HG03342 (cell line): ENCODE measurements at regions not wholly inside any gene's neighbourhood (a gene's known extent, or its start where the extent isn't known, plus 50 kb on each side); places are given as distances from the start of the nearest gene placed in this dataset.
"Not testable (repeated sequence)": the region's sequence is repeated elsewhere in the genome, so short reads cannot be mapped to it uniquely, and the experiment has no call there.

ENCODE experiments used
- ATAC-seq: cut with Tn5 transposase; IDR thresholded peaks from one replicate; pipeline ENCODE4 v1.9.1; 2021; ENCODE audit warnings: mild to moderate bottlenecking, moderate library complexity; ENCODE audit not compliant: unreplicated experiment

DNA sequence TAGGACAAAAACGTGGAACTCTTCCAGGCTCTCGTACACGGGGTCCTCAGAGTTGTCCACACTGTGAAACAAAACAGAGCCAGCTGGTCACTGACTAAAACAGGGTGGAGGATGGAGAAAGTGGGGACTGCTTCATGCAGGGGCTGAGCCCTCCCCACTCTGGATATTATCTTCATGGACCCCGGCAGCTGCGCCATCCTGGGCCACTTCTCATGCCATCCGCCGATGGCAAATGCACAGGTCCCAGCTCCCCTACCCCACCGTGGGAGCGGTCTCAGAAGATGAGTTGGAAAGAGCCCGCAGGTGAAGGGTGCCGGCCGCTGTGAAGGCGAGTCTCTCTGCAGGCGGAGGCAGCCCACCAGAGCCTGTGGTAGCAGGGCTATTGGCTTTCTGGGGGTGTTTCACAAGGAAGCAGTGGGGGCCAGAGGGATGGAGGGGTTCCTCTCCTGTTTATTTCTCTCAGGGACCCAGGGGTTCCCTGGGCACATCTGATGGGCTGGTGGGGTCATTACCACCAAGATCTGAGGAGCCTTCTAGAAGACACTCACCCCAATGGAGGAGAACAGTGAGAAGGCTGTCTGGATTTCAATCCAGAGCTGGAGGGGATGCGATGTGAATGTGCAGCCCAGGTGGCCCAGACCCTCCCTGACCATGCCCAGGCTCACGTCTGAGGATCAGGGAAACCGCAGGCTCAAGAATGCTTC lies 177.3 kb downstream of the KLF13 start:
- ATAC-seq: no peak

DNA sequence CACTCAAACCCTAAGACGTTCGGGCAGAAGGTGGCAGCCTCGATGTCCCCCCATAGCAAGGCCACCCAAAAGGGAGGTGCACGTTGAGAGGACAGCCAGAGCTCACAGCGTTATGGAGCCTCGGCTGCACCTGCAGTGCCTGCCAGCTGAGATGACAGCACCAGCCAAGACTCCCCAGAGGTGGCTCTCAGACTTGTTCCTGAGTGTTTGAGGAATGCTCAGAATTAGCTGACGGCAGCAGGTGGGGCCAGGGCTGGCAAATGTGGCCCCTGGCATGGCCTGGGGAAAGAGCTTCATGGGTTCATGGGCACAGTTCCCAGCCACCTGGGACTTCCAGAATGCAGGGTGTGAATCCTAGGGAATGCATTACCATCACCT lies 177.8 kb downstream of the KLF13 start:
- ATAC-seq: no peak

DNA sequence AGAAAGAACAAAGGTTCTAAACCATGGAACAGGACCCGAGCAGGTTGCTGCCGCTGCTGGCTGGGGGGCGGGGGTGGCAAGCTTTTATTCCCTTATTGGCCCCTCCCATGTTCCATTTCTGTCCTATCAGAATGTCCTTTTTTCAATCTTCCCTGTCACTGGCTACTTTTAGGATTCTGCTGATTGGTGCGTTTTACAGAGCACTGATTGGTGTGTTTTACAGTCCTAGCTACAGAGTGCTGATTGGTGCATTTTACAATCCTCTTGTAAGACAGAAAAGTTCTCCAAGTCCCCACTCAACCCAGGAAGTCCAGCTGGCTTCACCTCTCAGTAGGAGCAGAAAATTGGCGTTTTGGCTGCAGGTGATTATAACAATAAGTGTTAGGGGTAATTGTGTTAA lies 180.9 kb downstream of the KLF13 start:
- not testable (repeated sequence) for ATAC-seq

DNA sequence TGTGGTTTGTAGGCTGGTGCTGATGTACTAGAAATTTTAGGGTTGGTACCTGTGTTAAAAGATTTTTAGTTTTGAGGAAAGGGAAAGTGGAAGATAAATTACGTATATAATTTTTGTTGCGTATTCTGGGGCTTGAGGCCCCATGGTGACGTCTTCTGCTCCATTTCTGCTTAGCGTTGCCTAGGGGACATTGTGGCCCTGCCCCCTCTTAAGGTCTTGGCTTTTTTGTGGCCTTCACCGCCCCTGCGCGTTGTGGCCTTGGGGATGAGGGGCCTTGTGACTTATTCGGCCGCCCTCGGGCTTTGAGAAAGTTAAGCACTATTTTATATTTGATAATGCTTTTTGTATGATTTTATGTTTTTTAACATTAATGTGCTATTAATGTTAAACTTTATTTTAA lies 182.0 kb downstream of the KLF13 start:
- ATAC-seq: no peak

DNA sequence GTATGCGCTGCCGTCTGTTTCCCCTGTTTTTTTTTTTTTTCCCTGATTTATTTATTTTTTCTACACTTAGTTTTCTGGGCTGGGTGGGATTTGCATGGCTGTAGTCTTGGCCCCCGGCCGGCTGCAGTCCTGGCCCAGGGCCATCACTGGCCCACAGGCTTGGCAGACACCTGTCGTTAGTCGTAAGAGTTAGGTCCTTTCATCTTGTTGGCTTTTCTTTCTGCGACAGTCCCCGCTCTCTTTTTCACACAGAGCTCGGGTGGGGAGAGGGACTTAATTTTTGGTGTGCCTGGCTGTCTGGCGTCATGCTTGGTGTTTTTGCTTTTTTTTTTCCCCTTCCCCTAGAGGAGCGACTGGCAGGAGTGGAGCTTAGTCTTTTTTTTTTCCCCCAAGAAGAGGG lies 183.4 kb downstream of the KLF13 start:
- no peak for ATAC-seq

DNA sequence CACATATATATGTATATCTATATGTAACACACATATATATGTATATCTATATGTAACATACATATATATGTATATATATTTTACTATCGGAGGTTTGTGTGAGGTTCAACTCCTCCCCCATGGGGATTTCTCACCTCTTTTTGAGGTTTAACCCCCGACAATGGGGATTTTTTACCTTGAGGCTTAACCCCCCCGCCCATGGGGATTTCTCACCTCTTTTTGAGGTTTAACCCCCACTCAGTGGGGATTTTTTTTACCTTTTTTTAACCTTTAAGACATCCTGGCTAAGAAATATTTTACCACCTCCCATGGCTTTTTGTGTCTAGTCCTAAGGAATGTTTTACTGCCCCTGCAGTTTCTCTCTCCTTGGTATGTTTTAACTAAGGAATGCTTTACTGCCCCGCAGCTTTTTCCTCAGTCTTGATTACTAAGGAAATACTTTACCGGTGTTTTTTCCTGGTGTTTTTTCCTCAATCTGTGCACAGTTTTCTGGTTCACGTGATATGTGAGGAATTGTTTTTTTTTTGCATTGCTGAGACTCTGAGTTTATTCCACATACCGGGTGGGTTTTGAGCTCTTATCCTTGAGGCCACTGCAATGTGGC lies 185.2 kb downstream of the KLF13 start:
- no peak for ATAC-seq

DNA sequence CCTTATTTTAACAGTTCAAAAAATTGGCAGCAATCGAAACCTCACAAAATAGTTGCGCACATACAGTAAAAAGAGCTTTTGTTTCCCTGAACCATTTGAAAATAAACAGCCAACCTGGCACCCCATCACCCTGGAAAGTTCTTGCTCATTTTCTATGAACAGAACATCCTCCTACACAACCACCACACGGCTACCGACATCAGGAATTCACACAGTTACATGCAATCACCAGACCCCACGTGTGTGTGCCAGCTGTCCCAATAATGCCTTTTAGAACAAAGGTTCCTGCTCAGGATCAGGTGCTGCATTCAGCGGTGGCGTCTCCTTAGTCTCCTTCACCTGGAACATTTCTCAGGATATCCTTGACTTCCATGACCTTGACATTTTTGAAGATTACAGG lies 186.5 kb downstream of the KLF13 start:
- no peak for ATAC-seq

DNA sequence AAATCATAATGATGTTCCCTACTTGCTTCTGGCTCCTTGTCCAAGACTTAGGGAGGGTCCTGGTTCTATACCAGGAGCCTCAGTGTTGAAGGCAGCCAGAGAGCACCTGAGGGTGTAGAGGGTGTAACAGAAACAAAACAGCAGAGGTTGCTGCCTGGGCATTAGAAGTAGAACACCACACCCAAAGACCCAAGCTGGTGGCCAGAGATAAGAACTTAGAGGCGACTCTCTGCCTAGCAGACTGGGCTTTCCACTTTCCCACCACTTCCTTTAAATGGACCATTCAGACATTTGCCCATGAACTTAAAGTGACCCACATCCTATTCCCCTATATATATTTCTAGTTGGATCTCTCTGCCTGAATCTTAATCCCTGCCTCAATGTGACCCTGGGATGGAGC lies 189.8 kb downstream of the KLF13 start:
- no peak for ATAC-seq

DNA sequence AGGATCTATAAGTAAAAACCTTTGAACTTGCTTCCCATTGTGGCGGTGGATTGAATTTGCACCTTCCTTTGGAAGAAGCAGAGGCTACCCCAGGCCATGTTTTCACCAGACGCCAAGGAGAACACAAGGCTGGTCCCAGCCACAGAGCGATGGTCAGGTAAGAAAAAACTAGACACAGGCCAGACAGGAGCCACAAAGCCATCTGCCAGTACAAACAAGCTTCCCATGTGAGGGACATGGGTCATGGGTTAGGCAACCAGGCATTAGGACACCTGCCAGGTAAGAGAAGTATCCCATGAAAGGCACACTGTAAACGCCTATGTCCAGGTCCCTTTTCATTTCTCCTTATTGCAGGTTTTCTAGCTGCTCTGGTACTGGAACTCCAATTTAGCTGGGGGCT lies 190.2 kb downstream of the KLF13 start:
- no peak for ATAC-seq

DNA sequence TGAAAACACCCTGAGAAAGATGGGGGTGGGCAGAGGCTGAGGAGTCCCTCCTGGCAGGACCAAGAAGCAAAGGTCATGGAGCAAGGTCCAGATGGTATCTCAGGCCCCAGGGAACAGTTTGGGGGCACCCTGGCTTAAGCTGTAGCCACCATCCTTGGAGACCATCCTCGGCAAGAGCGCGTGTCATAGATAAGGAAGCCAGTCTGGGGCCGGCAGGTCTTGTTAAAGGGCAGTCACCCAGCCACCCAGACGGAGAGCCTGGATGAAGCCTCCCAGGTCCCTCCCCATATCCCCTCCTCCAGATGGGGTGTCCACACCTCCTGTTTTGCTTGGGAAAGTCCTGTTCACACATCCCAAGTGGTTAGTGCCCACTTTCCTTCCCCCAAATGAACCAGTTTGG lies 191.1 kb downstream of the KLF13 start:
- ATAC-seq: no peak

DNA sequence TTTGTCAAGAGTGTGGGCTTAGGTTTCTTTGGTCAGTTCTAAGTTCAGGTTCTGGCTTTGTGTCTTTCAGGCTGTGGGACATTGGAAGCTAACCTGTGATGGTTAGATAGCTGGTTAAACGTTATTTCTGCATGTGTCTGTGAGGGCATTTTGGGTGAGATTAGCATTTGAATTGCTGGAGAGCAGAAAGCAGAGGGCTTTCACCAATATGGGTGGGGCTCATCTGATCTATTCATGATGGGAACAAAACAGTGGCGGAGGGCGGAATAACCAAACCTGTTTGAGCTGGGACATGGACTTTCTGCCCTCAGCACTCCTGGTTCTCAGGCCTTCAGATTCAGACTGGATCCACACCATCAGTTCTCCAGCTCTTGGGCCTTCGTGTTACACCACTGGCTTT lies 195.4 kb downstream of the KLF13 start:
- no peak for ATAC-seq

DNA sequence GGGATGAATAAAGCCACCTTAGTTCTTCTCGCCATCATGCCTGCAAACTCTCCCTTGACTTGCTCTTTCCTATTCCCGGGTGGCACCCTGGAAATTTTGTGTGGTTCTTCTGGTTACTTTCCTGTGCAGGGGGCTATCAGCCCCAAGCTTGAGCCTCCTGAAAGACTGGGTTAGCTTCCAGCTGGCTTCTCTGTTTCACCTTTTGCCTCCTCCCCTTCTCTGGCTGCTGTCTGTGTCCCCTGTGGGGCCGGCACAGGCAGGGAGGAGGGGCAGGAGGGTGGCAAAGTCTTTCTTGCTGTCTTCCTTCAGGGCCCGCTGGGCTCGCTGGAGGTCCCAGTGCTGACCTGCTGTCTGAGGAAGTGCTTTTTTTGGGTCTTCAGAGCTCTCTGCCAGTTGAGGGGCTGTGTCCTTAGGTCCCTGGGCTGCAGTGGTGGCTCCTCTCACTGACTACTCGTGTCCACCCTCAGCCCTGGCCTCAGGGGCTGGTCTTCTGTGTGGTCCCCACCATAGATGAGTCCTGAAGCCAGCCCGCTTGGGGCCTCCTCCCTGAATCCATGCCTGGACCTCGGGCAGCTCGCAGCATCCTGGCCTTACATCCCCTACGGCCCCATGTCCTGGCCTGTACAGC lies 196.5 kb downstream of the KLF13 start:
- no peak for ATAC-seq

DNA sequence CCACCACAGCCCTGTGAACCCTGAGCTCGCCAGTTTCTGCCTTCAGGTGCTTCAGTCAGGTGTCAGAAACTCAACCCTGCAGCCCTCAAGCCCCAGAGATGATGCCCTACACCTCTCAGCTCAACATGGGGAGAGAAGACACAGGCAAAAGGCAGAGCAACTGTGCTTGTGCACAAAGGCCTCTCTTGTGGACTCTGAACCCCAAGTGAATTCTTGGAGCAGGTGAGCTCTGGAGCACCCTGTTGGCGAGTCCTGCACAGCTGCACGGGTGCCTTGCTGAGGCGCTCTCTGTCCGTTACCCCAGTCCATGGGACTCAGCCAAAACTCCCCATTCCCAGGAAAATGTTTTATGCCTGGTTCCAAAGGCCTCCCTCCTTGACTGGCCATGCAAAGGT lies 197.0 kb downstream of the KLF13 start:
- ATAC-seq: no peak

DNA sequence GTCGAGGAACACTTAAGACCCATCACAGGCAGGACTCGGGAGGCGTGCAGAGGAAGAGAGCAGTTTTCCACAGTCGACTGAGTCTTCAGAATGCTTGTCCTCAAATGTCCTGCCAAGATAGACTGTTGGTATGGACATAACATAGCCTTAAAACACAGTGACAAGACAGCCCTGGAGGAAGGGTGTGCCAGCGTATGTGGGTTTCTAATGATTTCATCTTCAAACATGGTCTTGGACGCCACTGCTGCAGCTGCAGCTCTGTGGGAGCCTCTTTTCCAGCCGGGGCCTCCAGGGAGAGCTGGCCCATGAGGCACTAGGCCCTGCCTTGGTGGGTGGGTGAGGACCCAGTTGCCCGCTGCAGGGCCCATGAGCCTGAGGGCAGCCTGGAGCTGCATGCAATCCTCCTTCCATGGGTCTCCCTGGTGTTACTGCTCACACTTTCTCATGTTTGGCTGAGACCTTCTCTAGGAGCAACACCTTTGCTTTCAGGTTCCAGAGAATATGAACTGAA lies 198.6 kb downstream of the KLF13 start:
- no peak for ATAC-seq

DNA sequence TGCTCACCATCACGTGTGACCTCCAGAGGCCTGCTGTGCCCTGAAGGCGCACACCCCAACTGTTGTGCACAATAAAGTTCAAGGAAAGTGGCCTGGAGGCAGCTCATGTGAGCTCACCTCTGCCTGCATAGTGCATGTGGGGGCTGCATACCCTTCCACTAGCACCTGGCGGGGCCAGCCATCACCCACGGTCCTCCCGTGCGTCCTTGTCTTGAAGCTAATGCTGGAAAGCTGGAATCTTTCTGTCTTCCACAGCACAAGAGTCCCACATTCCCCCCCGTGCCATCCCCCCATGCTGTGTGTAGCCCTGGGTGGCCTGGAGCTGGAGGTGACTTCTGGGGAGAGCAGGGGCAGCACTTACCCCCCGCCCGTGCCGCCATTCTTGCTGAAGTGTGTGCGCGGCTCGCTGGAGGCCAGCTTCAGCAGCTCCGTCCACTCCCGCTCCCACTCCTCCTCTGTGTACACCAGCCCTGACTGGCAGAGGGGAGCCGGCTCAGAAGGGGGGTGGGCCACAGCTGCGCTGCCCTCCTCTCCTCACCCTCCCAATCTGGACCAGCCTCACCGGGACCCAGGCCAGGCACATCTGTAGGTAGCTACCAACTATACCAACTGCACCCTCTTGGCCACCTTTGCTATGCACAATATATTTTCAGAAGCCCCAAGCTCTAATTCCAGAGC lies 199.5 kb downstream of the KLF13 start:
- ATAC-seq: no peak

DNA sequence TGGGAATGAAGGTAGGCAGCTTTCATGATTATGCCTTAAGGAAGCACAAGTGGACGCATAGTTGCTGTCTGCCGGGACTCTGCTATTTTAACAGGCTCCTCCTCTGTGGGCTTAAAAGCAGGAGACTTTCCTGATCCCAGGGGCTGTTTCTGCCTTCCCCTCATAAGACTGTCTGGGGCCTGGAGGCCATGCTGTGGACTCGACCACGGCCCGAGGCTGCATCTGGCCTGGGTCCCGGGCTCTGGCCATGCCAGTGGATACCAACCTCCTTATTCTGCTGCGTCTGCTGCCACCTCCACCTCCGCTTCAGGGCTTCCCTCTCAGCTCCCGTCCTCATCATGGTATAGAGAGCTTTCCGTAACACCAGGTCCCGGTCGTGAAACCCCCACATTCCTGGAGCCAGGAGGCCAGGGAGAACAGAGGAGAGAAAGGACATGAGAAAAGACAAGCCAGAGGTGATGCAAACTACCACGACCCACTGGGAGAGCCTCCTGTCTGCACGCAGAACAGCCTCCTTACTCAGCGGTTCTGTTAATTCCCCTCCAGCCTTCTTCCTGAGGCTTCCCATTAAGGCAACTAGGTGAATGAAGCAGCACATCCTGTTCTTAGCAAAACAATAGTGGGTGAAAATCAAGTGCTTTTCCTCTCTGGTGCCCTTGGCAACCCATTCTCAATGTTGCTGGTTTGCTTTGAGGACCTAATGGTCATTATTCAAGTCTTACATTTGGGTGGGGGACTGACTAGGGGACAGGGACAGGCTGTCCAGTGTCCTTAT lies 200.5 kb downstream of the KLF13 start:
- ATAC-seq: no peak

DNA sequence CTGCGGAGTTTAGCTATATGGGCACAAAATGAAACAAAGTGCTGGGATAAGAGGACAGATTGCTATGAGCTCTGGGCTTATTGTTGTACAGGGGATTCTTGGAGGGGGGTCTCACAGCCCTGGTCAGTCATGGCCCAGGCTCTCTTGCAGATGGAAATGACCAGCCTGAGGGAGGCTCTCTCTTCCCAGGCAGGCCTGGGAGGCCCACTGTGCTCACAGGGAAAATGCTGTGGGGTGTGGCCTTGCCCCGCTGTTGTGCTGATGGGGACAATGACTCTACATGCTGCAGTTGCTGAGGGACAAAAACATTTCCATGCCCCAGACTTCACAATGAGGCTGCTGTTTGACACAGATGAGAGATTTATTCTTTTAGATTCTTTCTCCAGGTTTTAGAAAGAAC lies 202.2 kb downstream of the KLF13 start:
- ATAC-seq: no peak

DNA sequence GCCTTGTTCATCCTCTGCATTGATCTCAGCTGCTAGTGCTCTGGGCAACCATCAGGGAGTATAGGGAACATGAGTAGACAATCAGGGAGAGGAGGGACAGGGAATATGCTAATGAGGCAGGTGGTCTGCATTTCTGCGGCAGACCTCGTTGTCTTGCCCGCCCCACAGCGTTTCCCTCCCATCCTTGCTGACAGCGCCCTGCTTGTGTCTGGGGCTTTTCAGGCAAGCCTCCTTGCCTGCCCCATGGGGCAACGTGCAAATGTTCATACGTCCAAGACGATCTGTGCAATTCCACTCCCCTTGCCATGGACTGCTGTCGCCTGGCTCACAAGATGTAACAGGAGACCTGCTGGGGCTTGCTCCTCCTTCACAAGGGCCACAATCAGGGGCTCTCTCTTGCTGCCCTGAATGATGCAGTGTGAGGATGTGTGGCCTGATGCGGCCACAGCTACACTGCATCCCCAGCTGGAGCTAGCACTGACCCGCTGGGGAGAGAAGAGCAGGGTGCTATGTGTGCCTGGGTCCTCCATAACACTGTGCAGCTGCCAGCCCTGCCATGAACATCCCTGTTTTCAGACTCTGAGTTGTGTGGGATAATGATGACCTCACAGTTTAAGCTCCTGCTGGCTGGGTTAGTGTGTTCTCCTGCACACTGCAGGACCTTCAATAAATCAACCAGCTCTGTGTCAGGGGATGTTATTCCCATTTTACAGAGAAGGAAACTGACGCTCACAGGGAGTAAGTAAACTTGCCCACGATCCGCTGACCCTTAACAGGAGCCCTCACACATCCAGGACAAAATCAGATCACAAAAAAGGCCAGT lies 211.3 kb downstream of the KLF13 start:
- ATAC-seq: no peak

DNA sequence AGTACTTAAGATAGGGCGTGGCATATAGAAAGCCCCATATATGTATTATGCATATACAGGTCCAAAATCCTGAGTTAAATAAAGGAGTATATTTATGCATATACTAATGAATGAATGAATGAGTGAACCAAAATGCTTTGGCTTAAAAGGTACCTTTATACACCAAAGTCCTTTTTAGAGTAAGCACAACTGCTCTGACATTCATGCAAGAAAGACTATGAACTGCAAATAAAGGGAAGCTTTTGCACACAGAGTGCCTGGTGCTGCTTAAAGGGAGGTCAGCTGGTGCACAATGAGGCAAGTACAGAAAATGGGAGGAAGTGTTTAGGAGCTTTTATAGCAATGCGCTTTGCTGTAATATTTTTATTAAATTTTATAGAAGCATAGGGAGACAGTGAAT lies 214.0 kb downstream of the KLF13 start:
- no peak for ATAC-seq

DNA sequence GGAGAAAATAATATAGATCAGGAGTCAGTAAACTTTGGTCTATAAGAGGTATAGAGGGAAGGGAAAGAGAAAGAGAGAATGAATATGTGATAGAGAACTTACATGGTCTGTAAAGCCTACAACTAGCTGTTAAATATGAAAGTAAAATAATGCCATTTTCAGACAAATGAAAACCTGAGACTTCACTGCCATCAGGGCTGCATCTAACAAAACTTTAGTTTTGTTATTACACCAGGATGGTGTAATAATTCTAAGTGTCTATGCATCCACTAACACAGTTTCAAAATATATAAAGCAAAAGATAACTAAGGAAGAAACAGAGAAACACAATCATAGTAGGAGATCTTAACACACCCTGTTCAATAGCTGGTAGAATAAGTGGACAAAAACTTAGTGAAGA lies 217.7 kb downstream of the KLF13 start:
- no peak for ATAC-seq
